Activated CD4-positive, CD25-positive, alpha-beta regulatory T cell (primary cell): ENCODE measurements at regions not wholly inside any gene's neighbourhood (a gene's known extent, or its start where the extent isn't known, plus 50 kb on each side); places are given as distances from the start of the nearest gene placed in this dataset.

Experiments used
- DNase-seq, 4 experiments: peaks; one replicate each; lab custom pipeline; 2025; lab: John Stamatoyannopoulos, UW

GRCh38 chr1:119308130-119308700, 60.4 kb upstream of the HAO2 start:
- no peak for DNase-seq

- DNase-seq, result no peak
These were observed 59.8 kb upstream of the HAO2 start for GRCh38 chr1:119308806-119309205.

GRCh38 chr1:119310301-119310700, 58.3 kb upstream of the HAO2 start:
- no peak for DNase-seq

GRCh38 chr1:119312500-119312899, 56.1 kb upstream of the HAO2 start:
- DNase-seq, result no peak

- DNase-seq, result no peak
These were observed 54.4 kb upstream of the HAO2 start for GRCh38 chr1:119314001-119314796.

- DNase-seq, result no peak
These were observed 51.6 kb upstream of the HAO2 start for GRCh38 chr1:119316870-119317416.

GRCh38 chr1:119318466-119319309, 49.9 kb upstream of the HAO2 start:
- no peak for DNase-seq
